ENCODE measurements at regions not wholly inside any gene's neighbourhood (a gene's known extent, or its start where the extent isn't known, plus 50 kb on each side); places are given as distances from the start of the nearest gene placed in this dataset.

DNA sequence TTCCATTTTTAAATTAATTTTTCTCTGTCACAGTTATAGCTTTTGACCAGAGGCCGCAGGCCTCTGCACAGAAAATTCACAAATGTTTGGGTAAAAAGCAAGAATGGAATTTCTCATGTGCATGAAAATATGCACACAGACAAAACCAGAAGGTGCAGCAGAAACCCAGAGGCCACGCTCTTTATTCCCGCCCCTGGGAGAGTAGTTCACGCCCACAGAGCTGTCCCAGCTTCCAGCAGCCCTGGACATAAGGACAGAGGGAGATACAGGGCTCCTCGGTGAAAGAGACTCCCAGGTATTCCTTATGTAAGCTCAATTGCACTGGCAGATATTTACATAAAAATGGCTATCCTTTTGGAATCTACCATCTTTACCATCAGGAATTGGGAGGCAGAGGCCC lies 245.2 kb upstream of the NFE2L3 start:
- DNase-seq (ENCODE audit: low read depth, low spot score): no peak
- Histone ChIP-seq H3K9me3 (ENCODE audit: control insufficient read depth, insufficient read depth, low read length) (no peaks in the 10 kb centered on the region), H3K27ac (ENCODE audit: low read depth, low read length) (no peak overlapping the region), H3K27me3 (ENCODE audit: control insufficient read depth, insufficient read depth, low read length) (no peaks in the 10 kb centered on the region), H3K4me3 (ENCODE audit: low read depth, low read length) (no peak overlapping the region)
- TF ChIP-seq, protein P1, sequence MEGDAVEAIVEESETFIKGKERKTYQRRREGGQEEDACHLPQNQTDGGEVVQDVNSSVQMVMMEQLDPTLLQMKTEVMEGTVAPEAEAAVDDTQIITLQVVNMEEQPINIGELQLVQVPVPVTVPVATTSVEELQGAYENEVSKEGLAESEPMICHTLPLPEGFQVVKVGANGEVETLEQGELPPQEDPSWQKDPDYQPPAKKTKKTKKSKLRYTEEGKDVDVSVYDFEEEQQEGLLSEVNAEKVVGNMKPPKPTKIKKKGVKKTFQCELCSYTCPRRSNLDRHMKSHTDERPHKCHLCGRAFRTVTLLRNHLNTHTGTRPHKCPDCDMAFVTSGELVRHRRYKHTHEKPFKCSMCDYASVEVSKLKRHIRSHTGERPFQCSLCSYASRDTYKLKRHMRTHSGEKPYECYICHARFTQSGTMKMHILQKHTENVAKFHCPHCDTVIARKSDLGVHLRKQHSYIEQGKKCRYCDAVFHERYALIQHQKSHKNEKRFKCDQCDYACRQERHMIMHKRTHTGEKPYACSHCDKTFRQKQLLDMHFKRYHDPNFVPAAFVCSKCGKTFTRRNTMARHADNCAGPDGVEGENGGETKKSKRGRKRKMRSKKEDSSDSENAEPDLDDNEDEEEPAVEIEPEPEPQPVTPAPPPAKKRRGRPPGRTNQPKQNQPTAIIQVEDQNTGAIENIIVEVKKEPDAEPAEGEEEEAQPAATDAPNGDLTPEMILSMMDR (IDR thresholded peaks at IDR 0.05; ENCODE audit: low read depth, low read length): no peak
- POLR2A ChIA-PET: no interaction called here
- CTCF ChIA-PET: interaction anchor here (2.2 to 4.7 kb wide), 2 partner anchors 14 to 458 kb away, joined by 7 to 25 read pairs; no protein-coding TSS in a partner anchor

DNA sequence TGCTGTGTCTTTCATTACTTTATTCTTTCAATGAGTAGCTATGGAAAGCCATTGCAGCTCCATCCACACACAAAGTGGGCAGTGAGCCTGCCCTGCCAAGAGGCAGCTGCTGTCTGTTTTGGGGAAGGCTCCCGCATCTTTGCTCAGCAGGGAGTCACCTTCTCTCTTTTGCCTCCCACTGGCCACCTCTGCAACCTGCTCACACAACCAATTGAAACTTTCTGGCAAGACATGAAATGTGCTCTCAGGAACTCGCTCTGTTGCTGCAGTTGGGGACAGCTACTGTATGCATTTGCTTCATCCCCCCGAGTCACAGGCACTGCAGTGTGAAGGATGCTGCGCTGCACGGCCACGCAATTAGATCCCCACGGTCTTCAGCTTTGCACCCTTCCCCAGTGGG lies 244.8 kb upstream of the NFE2L3 start:
- CTCF ChIA-PET: interaction anchor here (1.1 to 4.7 kb wide), 3 partner anchors 14 to 463 kb away, joined by 3 to 25 read pairs (median 7); no protein-coding TSS in a partner anchor
- POLR2A ChIA-PET: no interaction called here

DNA sequence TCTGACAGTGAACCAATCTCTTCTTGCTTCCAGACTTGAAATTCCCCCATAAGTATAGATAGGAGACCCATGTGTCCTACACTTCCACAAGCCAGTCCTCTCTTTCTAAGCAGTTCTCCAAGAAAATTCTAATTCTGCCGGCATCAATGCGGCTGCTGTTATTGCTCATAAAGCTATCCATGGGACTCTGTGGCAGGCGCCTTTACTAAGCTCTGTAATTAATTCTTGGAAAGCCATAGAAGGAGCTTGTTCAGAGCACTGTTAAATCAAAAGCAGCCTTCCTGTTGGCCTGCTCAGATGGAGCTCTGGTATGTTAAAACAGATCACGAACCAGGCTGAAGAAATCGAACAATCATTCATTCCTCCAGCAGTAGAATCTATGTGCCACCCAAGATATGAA lies 244.3 kb upstream of the NFE2L3 start:
- TF ChIP-seq, protein P1 (IDR thresholded peaks at IDR 0.05; ENCODE audit: low read depth, low read length): no peak
- POLR2A ChIA-PET: no interaction called here
- DNase-seq (ENCODE audit: low read depth, low spot score): no peak
- CTCF ChIA-PET: interaction anchor here (1.1 to 4.7 kb wide), 4 partner anchors 15 to 462 kb away, joined by 3 to 25 read pairs (median 8); no protein-coding TSS in a partner anchor
- Histone ChIP-seq H3K4me3 (ENCODE audit: low read depth, low read length) (no peak overlapping the region), H3K27me3 (ENCODE audit: control insufficient read depth, insufficient read depth, low read length) (no peaks in the 10 kb centered on the region), H3K9me3 (ENCODE audit: control insufficient read depth, insufficient read depth, low read length) (no peaks in the 10 kb centered on the region), H3K27ac (ENCODE audit: low read depth, low read length) (no peak overlapping the region)

More for the DNA sequence above, 244.8 kb upstream of the NFE2L3 start:
- H3K9me3 ChIP-seq (ENCODE audit: control insufficient read depth, insufficient read depth, low read length): no peaks in the 10 kb centered on the region
- no peak for DNase-seq (ENCODE audit: low read depth, low spot score)
- H3K27ac ChIP-seq (ENCODE audit: low read depth, low read length): no peak overlapping the region
- TF ChIP-seq, protein P1 (IDR thresholded peaks at IDR 0.05; ENCODE audit: low read depth, low read length): no peak
- H3K4me3 ChIP-seq (ENCODE audit: low read depth, low read length): no peak overlapping the region
- H3K27me3 ChIP-seq (ENCODE audit: control insufficient read depth, insufficient read depth, low read length): no peaks in the 10 kb centered on the region

DNA sequence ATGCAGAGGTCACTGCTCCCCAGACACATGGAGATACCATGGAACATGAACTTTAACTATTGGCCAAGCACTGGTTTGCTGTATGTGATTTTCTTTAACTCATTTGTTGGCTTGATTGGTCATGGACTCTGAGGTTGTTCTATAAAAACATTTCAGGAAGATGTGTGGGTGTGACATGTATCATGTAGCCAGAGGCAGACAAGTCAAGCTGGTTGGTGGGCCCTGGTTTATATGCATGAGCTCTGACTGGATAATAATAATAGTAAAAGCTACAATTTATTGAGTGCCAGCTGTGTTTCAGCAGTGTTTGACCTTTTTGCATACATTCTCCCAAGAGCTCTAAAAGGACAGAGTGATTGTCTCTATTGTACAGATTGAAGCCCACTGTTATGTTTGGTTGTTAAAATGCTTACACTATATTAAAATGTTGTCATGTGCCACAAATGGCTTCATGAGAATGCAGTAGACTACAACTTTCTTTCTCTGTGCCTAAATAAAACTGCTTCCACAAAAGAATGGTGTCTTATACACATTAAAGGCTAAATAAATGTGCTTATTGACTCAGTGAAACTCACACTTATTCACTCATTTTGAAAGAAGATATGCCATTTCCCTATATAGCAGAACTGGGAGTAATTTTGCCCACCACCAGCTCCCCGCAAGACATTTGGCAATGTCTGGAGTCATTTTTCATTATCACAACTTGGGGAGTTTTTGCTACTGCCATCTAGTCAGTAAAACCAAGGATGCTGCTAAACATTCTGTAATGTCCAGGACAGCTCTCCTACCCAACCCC lies 243.6 kb upstream of the NFE2L3 start:
- no peak overlapping the region for H3K4me3 ChIP-seq (ENCODE audit: low read depth, low read length)
- ChIA-PET POLR2A (no interaction called here), CTCF (interaction anchor here (1.1 to 4.7 kb wide), 3 partner anchors 15 to 461 kb away, joined by 3 to 25 read pairs (median 8); no protein-coding TSS in a partner anchor)
- no peaks in the 10 kb centered on the region for H3K9me3 ChIP-seq (ENCODE audit: control insufficient read depth, insufficient read depth, low read length)
- no peaks in the 10 kb centered on the region for H3K27me3 ChIP-seq (ENCODE audit: control insufficient read depth, insufficient read depth, low read length)
- no peak for DNase-seq (ENCODE audit: low read depth, low spot score)
- TF ChIP-seq, protein P1 (IDR thresholded peaks at IDR 0.05; ENCODE audit: low read depth, low read length): no peak
- H3K27ac ChIP-seq (ENCODE audit: low read depth, low read length): no peak overlapping the region

All from AG04450 (cell line).